NCI-H187 (cell line): ENCODE measurements at regions not wholly inside any gene's neighbourhood (a gene's known extent, or its start where the extent isn't known, plus 50 kb on each side); places are given as distances from the start of the nearest gene placed in this dataset.

Experiments used
- DNase-seq, 2 experiments: peaks; one replicate each; lab custom pipeline; 2025; lab: John Stamatoyannopoulos, UW

DNA sequence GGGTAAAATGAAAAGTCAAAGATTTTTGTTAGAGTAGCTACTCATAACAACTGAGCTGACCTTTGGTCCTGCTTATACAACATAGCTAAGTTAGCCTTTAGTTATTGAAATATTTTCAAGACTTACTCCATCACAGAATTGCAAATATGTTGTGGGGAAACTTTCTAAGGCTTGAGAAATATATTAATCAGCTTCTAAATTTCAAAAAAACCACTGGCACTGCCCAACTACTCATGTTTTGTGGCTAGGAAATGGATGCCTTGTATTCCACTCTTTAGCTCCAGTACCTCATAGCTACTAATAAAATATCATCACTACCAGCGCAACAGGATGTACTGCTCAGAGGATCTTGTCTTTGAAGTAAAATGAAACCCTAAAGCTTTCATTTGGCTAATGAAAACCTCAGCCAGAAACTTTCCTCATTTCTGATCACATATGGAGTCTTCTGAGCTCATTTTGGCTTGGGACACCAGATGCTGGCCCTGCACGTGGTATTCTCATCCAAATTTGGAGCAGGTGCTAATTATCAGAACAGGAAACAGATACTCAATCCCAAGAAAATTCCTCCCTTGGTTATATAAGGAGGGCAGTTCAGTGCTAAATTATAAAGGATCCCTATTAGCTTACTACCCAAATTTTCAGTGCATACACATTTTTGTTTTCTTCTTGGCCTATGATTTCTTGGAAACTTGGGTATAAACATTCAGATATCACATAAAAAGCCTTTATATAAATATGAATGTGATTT lies 690.7 kb downstream of the ADGRL2 start:
- DNase-seq = no peak

DNA sequence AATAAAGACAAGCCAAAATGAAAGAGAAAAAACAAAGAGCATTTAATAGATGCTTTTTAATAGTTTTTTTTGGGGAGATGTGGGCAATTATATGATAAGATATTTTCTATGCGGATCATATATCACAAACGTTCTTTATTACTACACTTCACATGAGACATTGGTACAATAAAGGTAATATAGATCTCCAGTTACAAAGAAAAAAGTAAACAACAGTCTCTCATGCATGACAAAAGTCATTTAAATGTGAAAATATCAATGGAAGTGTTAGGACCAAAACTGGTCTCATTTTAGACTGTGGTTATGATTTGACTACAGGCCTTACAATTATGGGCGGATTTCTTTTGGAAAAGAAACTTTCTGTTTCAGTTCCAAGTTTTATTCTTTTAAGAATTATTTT lies 687.0 kb downstream of the ADGRL2 start:
- no peak for DNase-seq

DNA sequence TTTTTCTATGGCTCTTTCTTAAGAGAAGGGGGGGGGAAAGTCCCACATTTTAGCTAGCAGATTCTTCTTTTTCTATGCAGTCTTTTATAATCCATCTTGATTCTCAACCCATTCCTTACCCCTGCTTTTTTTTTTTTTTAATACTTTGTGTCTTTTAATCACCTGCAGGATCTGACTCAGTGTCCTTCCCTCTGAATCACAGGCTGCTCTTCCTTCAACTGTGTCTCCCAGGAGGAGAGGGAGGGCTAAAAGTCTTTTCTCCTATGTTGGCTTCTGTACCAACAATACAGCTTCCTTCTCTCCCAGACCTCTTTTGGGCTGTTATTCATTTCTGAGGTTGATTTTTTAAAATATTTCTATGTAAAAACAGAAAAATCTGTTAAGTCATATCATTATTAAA lies 686.2 kb downstream of the ADGRL2 start:
- DNase-seq = no peak

DNA sequence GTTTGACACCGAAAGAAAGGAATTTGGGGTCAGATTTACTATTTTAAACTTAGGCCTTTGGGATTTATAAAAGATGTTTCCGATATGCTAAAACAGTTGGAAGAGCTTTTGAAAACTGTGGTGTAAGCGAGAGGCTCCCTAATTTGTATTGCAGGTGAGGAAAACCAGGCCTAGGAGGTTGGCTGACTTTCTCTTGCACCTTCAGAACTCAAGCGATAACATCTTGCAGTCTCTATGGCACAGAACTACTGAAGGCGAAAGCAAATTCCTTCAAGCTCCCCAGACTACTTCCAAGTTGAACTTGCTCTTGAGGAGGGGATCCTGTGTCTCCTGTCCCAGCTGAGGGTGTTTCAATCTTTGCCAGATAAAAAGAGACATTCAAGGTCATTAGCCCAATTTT lies 685.7 kb downstream of the ADGRL2 start:
- no peak for DNase-seq

DNA sequence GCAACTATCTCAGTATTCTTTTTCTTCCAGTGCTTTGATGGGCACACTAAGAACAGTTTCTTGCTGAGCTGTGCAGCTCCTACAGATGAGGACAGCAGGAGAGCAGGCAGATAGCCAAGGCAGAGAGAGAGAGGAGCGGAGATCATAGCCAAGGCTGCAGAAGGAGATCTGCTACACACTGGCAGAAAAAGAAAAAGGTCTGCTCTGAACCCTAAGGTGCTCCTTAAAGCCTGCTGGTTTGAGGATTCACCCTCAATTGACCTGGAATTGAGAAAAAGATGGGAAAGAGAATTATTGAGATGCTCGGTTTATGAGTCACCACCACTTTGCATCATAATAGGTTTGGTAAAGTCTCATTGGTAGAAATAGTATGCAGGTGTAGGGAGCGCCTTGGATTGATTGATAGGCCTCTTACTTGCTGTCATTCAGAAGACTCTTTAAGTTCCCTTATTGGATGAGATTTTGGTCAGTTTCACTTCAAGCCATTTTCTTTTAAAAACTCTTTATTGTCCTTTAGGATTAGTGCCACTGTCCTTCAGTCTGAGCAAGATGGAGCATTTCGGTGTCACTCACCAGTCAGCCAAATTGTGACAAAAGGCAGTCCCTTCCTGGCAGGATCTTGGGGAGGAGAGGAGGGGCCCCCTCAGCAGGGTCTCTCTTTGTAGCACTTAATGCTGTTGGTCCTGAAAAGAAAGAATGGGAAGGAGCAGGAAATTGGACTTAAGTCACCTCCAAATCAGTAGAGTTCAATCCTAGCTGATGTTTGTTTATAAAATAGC lies 685.0 kb downstream of the ADGRL2 start:
- no peak for DNase-seq

DNA sequence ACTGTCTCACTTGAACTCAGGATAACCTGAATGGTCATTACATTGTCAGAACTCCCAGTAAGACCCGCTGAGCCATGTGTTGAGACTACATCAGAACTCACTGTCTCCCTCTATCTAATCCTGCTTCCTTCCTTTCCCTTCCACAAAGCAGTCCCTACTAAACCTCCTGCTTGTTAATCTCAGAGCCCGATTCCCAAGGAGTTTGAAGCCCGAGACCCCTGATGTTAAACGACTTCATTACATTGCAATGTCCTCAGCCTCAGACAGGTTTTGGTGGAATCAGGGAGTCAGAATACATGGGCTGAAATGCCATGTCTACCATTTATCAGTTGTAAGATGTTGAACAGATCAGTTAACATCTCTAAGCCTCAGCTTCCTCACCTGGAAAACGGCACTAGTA lies 682.4 kb downstream of the ADGRL2 start:
- DNase-seq = no peak

DNA sequence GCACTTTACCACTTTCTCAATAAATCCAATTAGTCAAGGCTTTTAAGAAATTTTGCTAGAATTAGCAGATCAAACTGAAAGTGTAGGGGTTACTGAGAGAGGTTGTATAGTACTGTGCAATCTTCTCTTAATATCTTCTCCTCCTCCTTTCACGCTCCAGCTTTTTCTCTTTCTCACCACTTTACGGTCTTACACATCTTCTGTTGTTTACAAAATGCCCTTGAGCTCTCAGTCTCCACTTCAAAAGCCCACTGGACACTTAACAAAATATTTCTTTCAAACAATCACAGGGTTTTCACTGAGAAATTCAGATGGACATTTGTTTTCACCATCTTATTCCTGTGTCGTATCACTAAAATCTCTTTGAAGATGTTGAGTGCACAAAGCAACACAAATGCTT lies 678.2 kb downstream of the ADGRL2 start:
- DNase-seq = no peak

DNA sequence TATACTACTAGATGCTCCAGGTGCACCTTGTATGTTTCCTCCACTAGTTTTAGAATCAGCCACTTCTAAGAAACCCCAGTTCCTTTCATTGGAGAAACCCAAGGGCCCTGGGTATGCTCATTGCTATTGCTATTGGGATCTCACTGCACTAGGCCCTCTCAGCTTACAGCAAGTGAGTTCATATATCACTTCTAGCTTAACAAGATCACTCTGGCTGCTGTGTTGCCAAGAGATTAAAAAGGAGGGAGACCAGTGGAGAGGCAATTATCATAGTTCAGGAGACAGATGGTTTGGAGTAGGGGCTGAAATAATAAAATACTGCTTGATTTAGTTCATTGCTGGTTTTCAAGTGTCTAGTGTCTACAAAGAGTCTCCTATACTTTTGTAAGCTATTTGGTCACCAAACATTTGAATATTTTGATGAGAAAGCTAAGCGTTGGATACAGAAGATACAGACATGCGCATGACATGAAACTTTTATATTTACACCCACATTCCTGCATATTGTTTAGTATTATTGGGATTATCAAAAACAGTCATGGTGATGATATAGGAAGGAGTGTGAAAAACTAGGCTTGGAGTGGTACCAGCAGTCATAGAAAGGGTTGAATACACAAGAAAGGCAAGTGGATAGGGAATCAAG lies 671.9 kb downstream of the ADGRL2 start:
- peak; percentile 11 to 28 for DNase-seq

DNA sequence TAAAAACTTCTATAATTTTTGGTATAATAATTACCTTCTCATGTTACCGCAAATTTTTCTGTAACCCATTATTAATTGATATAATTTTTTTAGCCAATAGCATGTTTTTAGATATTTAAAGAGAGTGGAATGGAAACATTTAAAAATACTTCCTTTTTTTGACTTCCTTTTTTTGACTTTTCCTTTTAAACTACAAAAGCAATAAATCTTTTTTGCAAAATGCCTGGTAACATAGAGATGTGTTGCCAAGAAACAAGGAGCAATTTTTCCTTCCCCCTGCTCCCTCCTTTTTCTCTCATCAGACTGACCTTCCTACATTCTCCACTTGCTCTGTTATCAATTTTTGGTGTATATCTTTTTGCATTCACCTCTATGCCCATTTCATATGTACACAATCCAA lies 666.2 kb downstream of the ADGRL2 start:
- no peak for DNase-seq

DNA sequence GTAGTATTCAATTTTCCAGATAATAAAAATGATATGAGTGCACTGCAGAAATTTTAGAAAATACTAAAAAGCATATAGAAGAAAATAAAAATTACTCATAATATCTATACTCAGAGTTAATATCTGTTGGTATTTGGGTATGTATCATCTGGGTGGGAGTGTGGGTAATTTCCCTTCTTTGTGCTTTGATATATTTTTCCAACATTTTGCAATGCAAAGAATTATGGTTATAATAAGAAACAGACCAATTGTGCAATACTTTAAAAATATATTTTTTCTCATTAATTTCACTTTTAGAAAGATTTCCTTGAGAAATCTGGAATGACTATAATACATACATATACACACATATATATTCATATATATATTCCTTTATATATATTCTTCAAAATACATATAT lies 665.7 kb downstream of the ADGRL2 start:
- no peak for DNase-seq

DNA sequence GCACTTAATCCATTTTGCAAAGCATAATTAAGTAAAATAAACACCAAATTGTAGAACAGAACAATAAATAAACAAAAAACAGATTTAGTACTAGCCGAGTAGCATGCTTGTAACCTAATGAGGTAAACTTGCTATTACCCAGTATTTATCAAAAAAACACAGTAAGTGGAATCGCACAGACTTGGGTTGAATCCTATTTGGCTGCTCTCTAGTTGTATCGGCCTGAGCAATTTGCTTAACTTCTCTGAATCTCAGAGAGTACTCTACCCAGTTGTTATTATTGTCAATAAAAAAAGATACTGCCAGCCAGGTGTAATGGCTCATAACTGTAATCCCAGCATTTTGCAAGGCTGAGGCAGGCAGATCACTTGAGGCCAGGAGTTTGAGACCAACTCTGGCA lies 664.3 kb downstream of the ADGRL2 start:
- no peak for DNase-seq

DNA sequence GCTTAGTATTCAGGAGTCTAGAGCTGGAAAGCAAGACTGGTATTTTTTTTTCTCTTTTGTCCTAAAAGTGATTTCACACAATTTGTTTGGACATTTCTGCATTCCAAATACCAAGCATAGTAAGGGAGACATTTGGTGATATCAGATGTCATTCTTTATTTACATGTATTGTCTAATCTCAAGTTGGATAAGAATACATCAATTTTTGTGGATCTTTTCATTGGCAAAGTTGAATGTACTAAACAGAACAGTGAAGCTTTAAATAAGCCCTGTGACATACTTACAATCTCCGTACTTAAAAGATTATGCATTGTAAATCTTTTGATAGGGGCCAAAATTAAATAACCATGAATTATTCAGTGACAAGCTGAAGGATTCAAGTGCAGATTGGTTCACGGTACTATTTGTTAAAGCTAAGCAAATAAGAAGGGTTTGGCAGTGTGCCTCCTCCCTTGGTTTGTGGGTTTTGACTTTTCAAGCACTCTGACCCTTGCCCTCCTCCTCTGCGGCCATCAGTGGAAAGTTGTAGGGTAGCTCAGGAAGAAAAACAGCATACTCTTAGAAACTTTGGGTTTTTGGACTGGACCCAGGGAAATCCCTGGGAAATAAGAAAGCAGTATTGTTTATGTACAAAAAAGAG lies 663.7 kb downstream of the ADGRL2 start:
- no peak for DNase-seq

DNA sequence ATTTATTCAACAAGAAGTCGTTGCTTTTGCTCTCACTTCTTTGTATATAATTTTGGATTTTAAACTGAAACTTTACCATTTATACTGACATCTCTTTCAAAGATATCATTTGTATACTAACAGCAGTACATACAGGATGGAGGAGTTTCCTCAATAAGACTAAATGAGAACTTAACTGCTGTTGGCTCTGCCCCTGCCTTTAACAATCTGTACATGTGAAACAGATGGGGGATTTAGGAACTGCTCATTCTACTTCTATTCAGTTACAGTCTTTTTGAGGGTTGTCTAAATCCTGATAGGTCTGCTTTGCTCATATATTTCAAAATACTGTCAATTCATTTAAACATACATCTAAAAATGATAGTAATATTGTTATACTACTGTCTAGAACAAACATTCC lies 663.2 kb downstream of the ADGRL2 start:
- DNase-seq = no peak

DNA sequence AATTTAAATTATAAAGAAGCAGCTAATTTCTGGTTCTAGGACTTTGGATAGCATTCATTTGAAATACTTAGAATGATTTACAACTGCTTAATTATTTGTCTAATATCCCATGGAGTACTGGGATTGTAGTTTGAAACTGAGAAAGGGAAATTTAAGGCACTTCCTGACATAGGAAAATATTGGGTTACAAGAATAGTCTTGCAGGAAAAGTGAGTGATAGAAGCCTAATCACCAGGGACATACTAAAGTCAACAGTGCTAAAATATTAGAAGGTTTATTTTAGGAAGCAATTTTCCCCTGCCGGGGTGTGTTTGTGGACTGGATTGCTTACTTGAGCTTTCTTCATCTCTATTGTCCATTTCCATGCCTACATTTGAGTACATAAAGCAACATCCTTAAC lies 661.6 kb downstream of the ADGRL2 start:
- no peak for DNase-seq

DNA sequence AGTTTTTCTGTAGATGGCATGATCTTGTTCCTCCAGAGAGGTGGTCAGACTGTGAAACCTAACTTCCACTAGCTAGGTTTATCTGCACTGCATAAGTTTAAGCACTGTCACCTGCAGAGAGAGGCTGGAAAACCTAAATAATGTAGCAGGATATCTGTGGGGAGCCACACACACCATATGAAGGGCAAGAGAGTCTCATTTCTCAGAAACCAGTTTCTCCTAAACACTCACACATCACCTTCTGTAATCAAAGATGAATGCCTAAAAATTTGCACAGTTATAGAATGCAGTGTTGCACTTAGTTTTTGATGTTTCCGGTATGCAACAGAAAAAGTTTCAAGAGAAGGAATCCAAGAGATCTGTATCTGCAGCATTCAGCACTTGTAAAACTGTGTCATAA lies 654.6 kb downstream of the ADGRL2 start:
- DNase-seq = no peak

DNA sequence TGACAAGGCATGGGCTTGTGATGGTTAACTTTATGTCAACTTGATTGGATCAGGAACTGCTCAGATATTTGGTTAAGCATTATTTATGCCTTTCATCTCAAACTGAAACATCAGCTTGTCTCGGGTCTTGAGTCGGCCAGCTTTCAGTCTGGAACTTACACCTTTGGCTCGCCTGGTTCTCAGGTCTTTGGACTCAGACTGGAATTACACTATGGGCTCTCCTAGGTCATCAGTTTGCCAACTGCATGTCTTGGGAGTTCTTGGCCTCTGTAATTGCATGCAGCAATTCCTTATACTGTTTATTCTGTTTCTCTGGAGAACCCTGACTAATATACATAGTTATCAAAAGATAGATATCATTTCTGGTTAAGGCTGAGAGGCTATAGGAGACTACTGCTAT lies 653.7 kb downstream of the ADGRL2 start:
- DNase-seq = no peak

DNA sequence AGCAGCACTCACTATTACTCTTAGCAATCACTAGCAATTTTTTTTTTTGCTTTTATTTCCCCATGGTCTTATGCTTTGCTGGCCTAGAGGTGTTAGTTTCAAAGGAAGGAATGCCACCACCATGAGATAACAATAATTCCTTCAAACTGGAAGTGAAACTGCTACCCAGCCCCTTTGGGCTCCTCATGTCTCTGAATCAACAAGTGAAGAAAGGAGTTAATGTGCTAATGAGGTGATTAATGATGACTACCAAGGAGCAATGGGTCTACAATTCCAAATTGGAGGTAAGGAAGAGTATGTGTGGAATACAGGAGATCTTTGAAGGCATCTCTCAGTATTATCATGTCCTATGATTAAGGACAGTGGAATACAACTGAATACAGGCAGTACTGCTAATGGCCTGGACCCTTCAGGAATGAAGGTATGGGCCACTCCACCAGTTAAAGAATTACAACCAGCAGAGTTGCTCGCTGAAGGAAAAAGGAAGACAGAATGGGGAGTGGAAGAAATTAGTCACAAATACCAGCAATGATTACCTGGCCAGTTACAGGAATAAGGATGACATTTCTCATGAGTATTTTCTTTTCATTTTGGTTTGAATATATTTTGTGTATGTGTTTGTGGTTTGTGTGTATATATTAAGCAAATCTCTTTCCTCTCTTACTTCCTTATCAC lies 652.9 kb downstream of the ADGRL2 start:
- DNase-seq = no peak

DNA sequence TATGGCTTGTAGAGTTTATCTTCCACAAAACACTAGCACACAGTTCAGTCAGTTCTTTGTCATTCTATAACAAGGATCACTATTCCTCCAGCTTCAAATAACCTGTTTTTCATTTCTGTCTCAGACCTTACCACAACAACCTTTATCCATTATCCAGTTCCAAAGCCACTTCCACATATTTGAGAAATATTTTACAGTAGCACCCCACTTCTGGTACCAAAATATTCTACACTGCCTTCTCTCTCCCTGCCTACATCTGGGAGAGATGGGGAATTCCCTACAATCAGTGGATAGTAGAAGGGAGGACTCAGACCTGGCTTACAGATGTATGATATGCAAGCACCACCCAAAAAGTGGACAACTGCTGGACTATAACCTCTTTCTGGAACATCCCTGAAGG lies 651.4 kb downstream of the ADGRL2 start:
- no peak for DNase-seq

DNA sequence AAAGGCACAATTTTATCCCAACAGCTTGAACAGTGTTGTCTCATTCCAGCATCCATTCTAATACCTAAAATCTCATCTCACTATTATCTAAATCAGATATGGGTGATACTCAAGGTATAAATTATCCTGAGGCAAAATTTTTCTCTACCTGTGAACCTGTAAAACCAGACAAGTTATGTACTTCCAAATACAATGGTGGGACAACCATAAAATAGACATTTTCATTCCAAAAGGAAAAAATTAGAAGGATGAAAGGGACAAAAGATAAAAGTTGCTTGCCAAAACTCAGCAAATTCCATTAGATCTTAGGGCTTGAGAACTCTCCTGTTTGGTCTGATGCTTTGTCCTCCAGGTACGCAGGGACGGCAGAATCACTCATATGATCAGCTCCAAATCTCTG lies 650.5 kb downstream of the ADGRL2 start:
- DNase-seq = no peak

DNA sequence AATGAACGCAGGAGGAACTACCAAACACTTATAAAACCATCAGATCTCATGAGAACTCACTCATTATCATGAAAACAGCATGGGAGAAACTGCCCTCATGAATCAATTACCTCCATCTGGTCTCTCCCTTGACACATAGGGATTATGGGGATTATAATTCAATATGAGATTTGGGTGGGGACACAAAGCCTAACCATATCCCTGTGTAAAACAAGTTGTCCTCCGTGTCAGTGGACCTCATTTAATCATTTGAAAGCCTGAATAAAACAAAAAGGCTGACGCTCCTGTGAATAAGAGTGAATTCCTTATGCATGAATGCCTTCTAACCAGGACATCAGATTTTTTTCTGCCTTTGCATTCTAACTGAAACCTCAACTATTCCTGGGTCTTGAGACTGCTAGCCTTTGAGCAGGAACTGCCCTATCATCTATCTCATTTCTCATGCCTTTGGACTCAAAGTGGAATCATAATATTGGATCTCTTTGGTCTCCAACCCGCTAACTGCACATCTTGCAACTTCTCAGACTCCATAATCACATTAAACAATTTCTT lies 648.8 kb downstream of the ADGRL2 start:
- no peak for DNase-seq

DNA sequence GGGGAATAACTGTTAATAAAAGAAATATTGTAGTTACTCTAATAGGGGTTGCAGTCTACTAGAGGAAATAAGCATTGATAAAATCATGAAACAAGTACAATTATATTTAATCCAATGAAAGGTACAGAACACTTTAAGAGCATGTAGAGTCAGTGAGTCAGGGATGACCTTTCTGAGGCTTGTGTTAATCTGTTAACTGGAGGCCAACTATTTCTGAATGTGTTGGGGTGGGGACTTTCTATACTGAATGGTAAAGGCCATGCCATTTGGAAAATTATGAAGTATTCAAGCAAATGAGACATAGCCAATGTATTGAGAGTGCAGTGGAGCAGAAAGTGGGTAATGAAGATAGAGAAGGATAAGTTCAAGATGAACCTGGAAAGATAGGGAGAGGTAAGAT lies 646.2 kb downstream of the ADGRL2 start:
- DNase-seq = no peak

DNA sequence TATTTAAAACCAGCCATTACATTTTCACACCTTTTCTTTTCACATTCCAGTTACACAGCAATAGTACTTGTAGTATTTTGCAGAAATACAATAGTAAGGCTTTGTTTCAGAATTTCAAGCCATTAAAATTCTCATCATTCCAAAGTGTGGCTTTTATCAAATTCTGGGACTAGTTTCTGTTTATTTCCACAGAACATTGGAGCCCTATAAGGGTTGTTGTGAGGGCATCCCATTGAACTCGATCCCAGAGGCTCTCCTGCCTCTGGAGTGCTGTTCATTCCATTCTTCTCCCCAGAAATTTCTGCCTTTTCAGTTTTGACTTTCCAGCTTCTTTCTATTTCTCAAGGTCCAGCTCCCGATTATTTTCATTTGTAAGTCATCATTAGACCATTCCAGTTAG lies 645.5 kb downstream of the ADGRL2 start:
- DNase-seq = no peak
